ENCODE measurements at regions not wholly inside any gene's neighbourhood (a gene's known extent, or its start where the extent isn't known, plus 50 kb on each side); places are given as distances from the start of the nearest gene placed in this dataset.

- Histone ChIP-seq H3K36me3 (ENCODE audit: control insufficient read depth, insufficient read depth, low read length) (no peaks in the 10 kb centered on the region), H3K9ac (ENCODE audit: low read depth, low read length) (no peak overlapping the region), H2AK5ac (ENCODE audit: low read depth, low read length) (no peak overlapping the region), H3K27ac (ENCODE audit: insufficient read depth, low read length) (no peak overlapping the region), H2BK5ac (ENCODE audit: low read depth, low read length, poor library complexity, severe bottlenecking) (no peak overlapping the region), H2AK9ac (replicated peaks; ENCODE audit: low read depth, low read length, poor library complexity) (no peak overlapping the region), H3K23ac (ENCODE audit: low read depth, low read length) (no peak overlapping the region), H3K18ac (ENCODE audit: low read depth, low read length) (no peak overlapping the region), H3K27me3 (ENCODE audit: control insufficient read depth, insufficient read depth, low read length) (peaks cover 5% of the 10 kb centered on the region), H4K8ac (ENCODE audit: low read depth in 2 of 2, low read length in 2 of 2) (no peak overlapping the region), H2BK120ac (ENCODE audit: low read depth, low read length) (no peak overlapping the region), H3K9me3 (ENCODE audit: control insufficient read depth, insufficient read depth, low read length) (no peaks in the 10 kb centered on the region), H3K4me1 (ENCODE audit: control insufficient read depth, insufficient read depth, low read length) (no peaks in the 10 kb centered on the region), H3K56ac (ENCODE audit: extremely low read depth, insufficient read depth, low read length) (no peak overlapping the region), H3K4me3 (ENCODE audit: insufficient read depth, low read depth, low read length) (no peak overlapping the region), H3K79me1 (ENCODE audit: low read depth in 1 of 2, low read length in 2 of 2) (no peaks in the 10 kb centered on the region), H3K4me2 (ENCODE audit: low read depth, low read length) (no peak overlapping the region), H2BK15ac (ENCODE audit: low read depth, low read length) (no peak overlapping the region), H3K4ac (ENCODE audit: low read depth, low read length) (no peak overlapping the region), H2BK20ac (ENCODE audit: low read depth, low read length) (no peak overlapping the region), H2AFZ (replicated peaks; ENCODE audit: low read length, poor library complexity) (no peak overlapping the region), H4K91ac (ENCODE audit: insufficient read depth, low read depth, low read length) (no peak overlapping the region), H4K20me1 (ENCODE audit: insufficient read depth, low read length) (no peaks in the 10 kb centered on the region), H4K5ac (ENCODE audit: low read depth, low read length) (no peak overlapping the region), H3K14ac (replicated peaks; ENCODE audit: low read depth, low read length) (no peak overlapping the region), H3K9me1 (ENCODE audit: insufficient read depth, low read length) (no peaks in the 10 kb centered on the region)
- no CpG with 5 or more reads among the region's 3 CpGs for WGBS, 2 experiments (ENCODE audit: extremely low coverage in 2 of 2, insufficient read length in 1 of 2)
- DNase-seq (no peak), ATAC-seq (ENCODE audit: low read depth) (no peak)
- no TSS peak for BruUV-seq (replicated peaks)
- ChIA-PET POLR2A (ENCODE audit: unreplicated experiment) (no interaction called here), CTCF (no interaction called here)
- in situ Hi-C loops (cut with MboI; ENCODE audit: low sequenced_read_pairs): loop anchor here (25.0 kb wide), 1 partner anchor 427 kb away; no protein-coding TSS in a partner anchor
- dilution Hi-C loops (cut with HindIII; ENCODE audit: low sequenced_read_pairs, unreplicated experiment): no loop called here
- intact Hi-C loops (cut with micrococcal nuclease): no loop called here
- no peak for TF ChIP-seq USF2 (IDR thresholded peaks at IDR 0.05; ENCODE audit: low read depth, low read length)
Observed at GRCh38 chr9:19914044-19914443, 125.2 kb upstream of the SLC24A2 start.
